ENCODE measurements at regions not wholly inside any gene's neighbourhood (a gene's known extent, or its start where the extent isn't known, plus 50 kb on each side); places are given as distances from the start of the nearest gene placed in this dataset.

DNA sequence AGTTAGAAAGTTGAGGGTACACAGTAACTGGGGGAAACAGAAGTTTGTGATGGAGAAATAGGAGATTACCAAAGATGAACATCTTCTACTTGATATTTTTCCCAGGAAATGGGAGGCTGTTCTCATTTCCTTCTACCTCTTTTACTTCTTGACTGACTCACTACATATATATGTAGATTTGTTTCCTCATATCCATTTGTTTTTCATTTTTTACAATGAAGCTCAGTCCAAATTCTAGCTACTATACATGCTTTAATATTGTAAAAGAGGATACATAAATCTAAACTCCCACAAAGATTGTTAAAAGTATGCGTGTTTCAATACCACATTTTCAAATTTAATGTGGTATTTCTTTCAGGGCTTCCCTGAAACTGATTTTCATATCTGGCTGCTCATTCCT, 366.6 kb upstream of the NCAM2 start:
- TF ChIP-seq SUZ12 (IDR thresholded peaks at IDR 0.05; ENCODE audit: extremely low read depth, insufficient read depth, insufficient read length) (no peak), YY1 (IDR thresholded peaks at IDR 0.05; ENCODE audit: insufficient read depth, insufficient read length) (no peak), ZNF274 (IDR thresholded peaks at IDR 0.05; ENCODE audit: low read depth, low read length) (no peak)

Measured in NT2/D1 (cell line).